ENCODE measurements at regions not wholly inside any gene's neighbourhood (a gene's known extent, or its start where the extent isn't known, plus 50 kb on each side); places are given as distances from the start of the nearest gene placed in this dataset.

DNA sequence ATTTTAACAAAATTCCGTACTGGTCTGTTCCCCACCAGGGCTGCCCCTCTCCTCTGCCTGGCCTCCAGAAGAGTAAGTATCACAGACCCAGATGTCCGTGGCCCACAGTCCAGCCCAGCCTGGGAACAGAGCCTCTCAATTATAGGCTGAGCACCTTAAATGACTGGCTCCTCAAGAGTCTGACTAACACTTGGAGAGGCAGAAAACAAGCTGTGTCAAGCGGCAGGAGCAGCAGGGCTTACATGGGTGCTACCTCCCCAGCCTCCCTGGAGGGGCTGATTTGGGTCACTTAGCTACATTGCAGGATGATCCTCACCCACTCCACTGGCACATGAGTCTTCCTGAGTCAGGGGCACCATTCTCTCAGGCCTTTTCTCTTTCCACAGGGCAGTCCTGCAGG is 209.7 kb downstream of the COPRS start:
- no peak for TF ChIP-seq POLR2A (IDR thresholded peaks at IDR 0.05; ENCODE audit: low read depth)
- TF ChIP-seq, protein P1, sequence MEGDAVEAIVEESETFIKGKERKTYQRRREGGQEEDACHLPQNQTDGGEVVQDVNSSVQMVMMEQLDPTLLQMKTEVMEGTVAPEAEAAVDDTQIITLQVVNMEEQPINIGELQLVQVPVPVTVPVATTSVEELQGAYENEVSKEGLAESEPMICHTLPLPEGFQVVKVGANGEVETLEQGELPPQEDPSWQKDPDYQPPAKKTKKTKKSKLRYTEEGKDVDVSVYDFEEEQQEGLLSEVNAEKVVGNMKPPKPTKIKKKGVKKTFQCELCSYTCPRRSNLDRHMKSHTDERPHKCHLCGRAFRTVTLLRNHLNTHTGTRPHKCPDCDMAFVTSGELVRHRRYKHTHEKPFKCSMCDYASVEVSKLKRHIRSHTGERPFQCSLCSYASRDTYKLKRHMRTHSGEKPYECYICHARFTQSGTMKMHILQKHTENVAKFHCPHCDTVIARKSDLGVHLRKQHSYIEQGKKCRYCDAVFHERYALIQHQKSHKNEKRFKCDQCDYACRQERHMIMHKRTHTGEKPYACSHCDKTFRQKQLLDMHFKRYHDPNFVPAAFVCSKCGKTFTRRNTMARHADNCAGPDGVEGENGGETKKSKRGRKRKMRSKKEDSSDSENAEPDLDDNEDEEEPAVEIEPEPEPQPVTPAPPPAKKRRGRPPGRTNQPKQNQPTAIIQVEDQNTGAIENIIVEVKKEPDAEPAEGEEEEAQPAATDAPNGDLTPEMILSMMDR (IDR thresholded peaks at IDR 0.05) = no peak
- no peak for TF ChIP-seq POLR2AphosphoS5 (IDR thresholded peaks at IDR 0.05)

Measured in esophagus muscularis mucosa (tissue), 3 donors.